Ovary (tissue), 7 donors: ENCODE measurements at regions not wholly inside any gene's neighbourhood (a gene's known extent, or its start where the extent isn't known, plus 50 kb on each side); places are given as distances from the start of the nearest gene placed in this dataset.

Experiments
- DNase-seq, 5 donors: peaks; one replicate each; pipeline ENCODE4 v3.0.0-alpha.2; 2019 to 2020
- H3K27ac ChIP-seq, 2 donors: fragments of 200-600 bp; one replicate each; pipeline versions ENCODE4 v1.5.1 to v1.8.0; 2019 to 2022
- H3K27me3 ChIP-seq: fragments of 200-600 bp; one replicate; pipeline ENCODE4 v1.8.0; 2022
- H3K36me3 ChIP-seq: fragments of 200-600 bp; sonication (generic); one replicate; pipeline ENCODE4 v1.5.1; 2019
- H3K4me1 ChIP-seq: one replicate; pipeline ENCODE4 v1.8.1; 2013; ENCODE audit warnings: mild to moderate bottlenecking, moderate library complexity; ENCODE audit not compliant: insufficient read depth
- H3K4me3 ChIP-seq: fragments of 200-600 bp; sonication (generic); one replicate; pipeline ENCODE4 v1.5.1; 2017
- H3K9me3 ChIP-seq, 2 donors: fragments of 200-600 bp in 1 of 2; sonication (generic) in 1 of 2; one replicate each; pipeline versions ENCODE4 v1.5.1 to v1.8.1; 2013 to 2019; ENCODE audit warnings: mild to moderate bottlenecking in 1 of 2, moderate library complexity in 1 of 2
- EP300 ChIP-seq: sonication (generic); formaldehyde crosslinking; IDR thresholded peaks from one replicate; pipeline ENCODE4 v1.6.1; 2017; ENCODE audit warnings: antibody characterized with exemption
- POLR2A ChIP-seq: fragments of 450-650 bp; IDR thresholded peaks from one replicate; pipeline ENCODE4 v1.6.1; 2017; ENCODE audit warnings: antibody characterized with exemption, mild to moderate bottlenecking, moderate library complexity
- WGBS, 3 donors: extraction: QIAGEN DNeasy Blood & Tissue Kit in 1 of 3; methylation state at CpG; one replicate each; pipeline versions ENCODE4 v1.1.5 to v1.1.7; 2013 to 2017; 5-methylcytosine and 5-hydroxymethylcytosine counted together
- intact Hi-C, 4 donors: fragments of 100-400 bp; cut with DNase I; formaldehyde crosslinking; loops; one replicate each; pipeline versions ENCODE4 v1.11.0 to v1.15.1; 2022 to 2023
- TF ChIP-seq, protein P1 (sequence below), 3 donors: fragments of 450-650 bp in 2 of 3; fragments of 200-600 bp in 1 of 3; IDR thresholded peaks; one replicate each; pipeline versions ENCODE4 v1.5.1 to v1.8.0; 2016 to 2022; ENCODE audit warnings: antibody characterized with exemption in 3 of 3, mild to moderate bottlenecking in 1 of 3
- donor health status: DM: no; HTN: no; CAD: no; lungs with moderate emphysema.
- donor health status: DM: no; HTN: no; CAD: no.
- donor health status: Bipolar disorder and iron deficiency.
- donor health status: DM: no; HTN: no; CAD: no.
- donor health status: DM: yes; HTN: yes; CAD: no.

DNA sequence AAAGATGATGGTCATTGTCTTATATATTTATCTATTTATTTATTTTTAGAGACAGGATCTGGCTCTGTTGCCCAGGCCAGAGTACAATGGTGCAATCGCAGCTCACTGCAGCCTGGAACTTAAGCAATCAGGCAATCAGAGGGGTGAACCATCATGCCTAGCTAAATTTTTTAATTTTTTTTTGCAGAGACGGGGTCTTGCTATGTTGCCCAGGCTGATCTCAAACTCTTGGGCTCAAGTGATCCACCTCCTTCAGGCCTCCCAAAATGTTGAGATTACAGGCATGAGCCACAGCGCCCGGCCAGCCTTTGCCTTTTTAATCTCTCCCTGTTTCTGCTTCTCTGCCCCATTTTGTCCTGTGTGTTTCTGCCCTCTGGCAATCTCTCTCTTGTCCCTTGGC, 102.2 kb downstream of the NCR2 start:
- no peak for TF ChIP-seq EP300
- TF ChIP-seq, protein P1, sequence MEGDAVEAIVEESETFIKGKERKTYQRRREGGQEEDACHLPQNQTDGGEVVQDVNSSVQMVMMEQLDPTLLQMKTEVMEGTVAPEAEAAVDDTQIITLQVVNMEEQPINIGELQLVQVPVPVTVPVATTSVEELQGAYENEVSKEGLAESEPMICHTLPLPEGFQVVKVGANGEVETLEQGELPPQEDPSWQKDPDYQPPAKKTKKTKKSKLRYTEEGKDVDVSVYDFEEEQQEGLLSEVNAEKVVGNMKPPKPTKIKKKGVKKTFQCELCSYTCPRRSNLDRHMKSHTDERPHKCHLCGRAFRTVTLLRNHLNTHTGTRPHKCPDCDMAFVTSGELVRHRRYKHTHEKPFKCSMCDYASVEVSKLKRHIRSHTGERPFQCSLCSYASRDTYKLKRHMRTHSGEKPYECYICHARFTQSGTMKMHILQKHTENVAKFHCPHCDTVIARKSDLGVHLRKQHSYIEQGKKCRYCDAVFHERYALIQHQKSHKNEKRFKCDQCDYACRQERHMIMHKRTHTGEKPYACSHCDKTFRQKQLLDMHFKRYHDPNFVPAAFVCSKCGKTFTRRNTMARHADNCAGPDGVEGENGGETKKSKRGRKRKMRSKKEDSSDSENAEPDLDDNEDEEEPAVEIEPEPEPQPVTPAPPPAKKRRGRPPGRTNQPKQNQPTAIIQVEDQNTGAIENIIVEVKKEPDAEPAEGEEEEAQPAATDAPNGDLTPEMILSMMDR (IDR thresholded peaks at IDR 0.05): no peak
- no peak for TF ChIP-seq POLR2A
- DNase-seq: no peak
- Histone ChIP-seq H3K27me3 (no peaks in the 10 kb centered on the region), H3K4me1 (no peaks in the 10 kb centered on the region), H3K36me3 (no peaks in the 10 kb centered on the region), H3K4me3 (no peak overlapping the region), H3K9me3 (no peaks in the 10 kb centered on the region), H3K27ac (no peak overlapping the region)
- intact Hi-C loops: no loop called here
- WGBS, 3 donors: 91 to 97% (median 93%) methylated on average over 4 of the region's 4 CpGs

GRCh38 chr6:41438746-41439145, 103.3 kb downstream of the NCR2 start:
- H3K9me3 ChIP-seq: no peaks in the 10 kb centered on the region
- no peak for TF ChIP-seq POLR2A
- intact Hi-C loops: no loop called here
- no peak overlapping the region for H3K27ac ChIP-seq
- DNase-seq: no peak
- no peaks in the 10 kb centered on the region for H3K36me3 ChIP-seq
- H3K4me3 ChIP-seq: no peak overlapping the region
- no peaks in the 10 kb centered on the region for H3K27me3 ChIP-seq
- 84 to 95% (median 85%) methylated on average over 1 of the region's 1 CpG for WGBS, 3 donors
- peaks cover 2% of the 10 kb centered on the region for H3K4me1 ChIP-seq

DNA sequence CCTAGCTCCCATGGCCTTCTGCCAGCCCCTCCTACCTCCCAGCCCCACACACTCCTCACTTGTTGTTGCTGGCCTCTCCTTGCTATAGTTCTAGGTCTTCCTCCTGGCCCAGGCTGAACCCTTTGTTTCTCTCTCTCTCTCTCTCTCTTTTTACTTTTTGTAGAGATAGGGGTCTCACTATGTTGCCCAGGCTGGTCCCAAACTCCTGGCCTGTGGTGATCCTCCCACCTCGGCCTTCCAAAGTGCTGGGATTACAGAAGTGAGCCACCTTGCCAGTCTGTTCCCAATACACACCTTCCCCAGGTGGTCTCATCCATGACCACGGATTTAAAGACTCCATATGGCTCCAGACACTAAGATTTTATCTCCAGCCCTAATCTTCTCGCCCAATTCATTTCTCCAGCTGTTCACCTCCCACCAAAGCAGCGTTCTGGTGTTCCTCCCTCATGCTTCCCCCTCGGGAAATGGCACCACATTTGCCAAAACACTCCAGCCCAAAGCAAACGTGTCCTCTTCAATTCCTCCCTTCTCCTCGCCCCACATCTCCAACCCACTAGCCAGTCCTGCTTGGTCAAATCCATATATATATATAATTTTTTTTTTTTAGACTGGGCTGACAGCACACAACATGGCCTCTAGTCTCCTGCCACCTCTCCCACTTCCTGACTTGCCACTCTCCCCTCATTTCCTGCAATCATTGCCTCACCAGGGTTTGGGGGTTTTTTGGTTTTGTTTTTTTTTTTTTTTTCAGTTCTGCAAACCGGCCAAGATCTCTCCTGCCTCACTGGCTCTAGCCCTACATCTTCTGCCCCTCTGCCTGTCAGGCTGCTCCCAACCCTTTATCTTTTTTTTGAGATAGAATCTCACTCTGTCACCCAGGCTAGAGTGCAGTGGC, 104.4 kb downstream of the NCR2 start:
- Histone ChIP-seq H3K9me3 (no peaks in the 10 kb centered on the region), H3K4me1 (peaks cover 5% of the 10 kb centered on the region), H3K4me3 (no peak overlapping the region), H3K27me3 (no peaks in the 10 kb centered on the region), H3K36me3 (no peaks in the 10 kb centered on the region), H3K27ac (no peak overlapping the region)
- 76 to 90% (median 84%) methylated on average over 8 of the region's 8 CpGs for WGBS, 3 donors
- intact Hi-C loops: no loop called here
- TF ChIP-seq POLR2A: no peak
- DNase-seq: no peak

DNA sequence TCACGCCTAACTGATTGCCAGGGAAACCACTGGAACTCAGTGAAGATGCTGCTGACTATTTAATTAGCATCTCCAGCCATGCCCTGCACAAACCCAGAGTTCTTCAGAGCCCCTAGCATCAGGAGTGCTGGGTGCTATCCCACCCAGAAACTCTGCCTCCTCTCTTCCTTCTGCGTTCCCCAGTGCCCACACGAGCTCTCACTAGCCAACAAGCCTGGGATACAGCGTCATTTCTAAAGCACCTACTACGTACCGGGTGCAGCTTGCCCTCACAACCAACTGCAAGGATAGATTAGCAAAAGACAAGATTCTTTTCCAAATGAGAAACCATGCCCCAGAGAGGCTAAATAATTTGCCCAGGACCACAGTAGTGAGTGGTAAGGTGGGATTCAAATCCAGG, 105.2 kb upstream of the FOXP4 start:
- no peak for DNase-seq
- H3K4me3 ChIP-seq: no peak overlapping the region
- no peaks in the 10 kb centered on the region for H3K9me3 ChIP-seq
- no peak overlapping the region for H3K27ac ChIP-seq
- peaks cover 8% of the 10 kb centered on the region for H3K4me1 ChIP-seq
- H3K27me3 ChIP-seq: no peaks in the 10 kb centered on the region
- WGBS, 3 donors: 94 to 96% (median 95%) methylated on average over 6 of the region's 6 CpGs
- TF ChIP-seq POLR2A: no peak
- TF ChIP-seq, protein P1 (IDR thresholded peaks at IDR 0.05): no peak
- TF ChIP-seq EP300: no peak
- H3K36me3 ChIP-seq: no peaks in the 10 kb centered on the region
- intact Hi-C loops: no loop called here

DNA sequence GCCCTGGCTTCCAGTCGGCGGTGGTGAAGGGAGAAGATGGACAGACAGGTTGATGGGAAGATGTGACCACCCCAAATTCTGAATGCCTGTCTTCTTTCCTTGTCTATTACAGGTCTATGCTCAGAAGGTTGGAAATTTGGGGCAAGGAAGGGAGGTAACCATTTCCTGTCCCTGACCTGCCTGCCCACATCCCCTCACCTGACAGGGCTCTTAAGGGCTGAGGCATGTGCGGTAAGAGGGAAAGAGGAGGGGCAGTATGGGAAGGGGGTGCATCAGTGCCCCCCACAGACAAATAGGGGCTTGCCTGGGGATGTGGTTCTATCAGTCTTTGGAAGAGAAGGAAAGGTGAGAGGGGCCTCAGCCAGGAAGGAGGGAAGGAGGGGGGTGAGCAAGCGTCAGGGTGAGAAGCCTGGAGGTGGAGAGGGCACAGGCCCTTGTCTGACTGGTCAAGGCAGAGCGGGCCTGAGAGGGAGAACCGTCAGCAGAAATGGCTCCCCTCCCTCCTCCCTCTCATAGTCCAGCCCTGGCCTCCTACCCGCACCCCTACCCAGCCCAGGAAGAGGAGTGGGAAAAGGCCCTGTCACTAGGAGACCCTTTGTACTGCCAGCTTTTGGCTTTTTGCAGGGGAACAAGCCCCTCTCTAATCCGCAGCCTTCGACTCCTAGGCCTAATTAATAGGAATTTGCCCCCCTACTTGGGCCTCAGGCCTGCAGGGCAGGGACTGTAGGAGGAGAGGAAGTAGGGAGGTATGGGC, 104.4 kb upstream of the FOXP4 start:
- intact Hi-C loops: no loop called here
- TF ChIP-seq POLR2A (no peak), EP300 (no peak)
- TF ChIP-seq, protein P1 (IDR thresholded peaks at IDR 0.05): no peak
- Histone ChIP-seq H3K4me3 (no peak overlapping the region), H3K27ac (no peak overlapping the region), H3K9me3 (no peaks in the 10 kb centered on the region), H3K27me3 (no peaks in the 10 kb centered on the region), H3K36me3 (no peaks in the 10 kb centered on the region), H3K4me1 (peaks cover 8% of the 10 kb centered on the region)
- 91 to 95% (median 93%) methylated on average over 9 of the region's 9 CpGs for WGBS, 3 donors
- no peak for DNase-seq
